ENCODE measurements at regions not wholly inside any gene's neighbourhood (a gene's known extent, or its start where the extent isn't known, plus 50 kb on each side); places are given as distances from the start of the nearest gene placed in this dataset.
"Not testable (repeated sequence)": the region's sequence is repeated elsewhere in the genome, so short reads cannot be mapped to it uniquely, and the experiment has no call there.

- no peak for TF ChIP-seq CTCF (IDR thresholded peaks at IDR 0.05; ENCODE audit: borderline replicate concordance, control extremely low read depth, extremely low read depth, insufficient read depth, missing control alignments)
- no peak for DNase-seq (ENCODE audit: low spot score)
- in situ Hi-C loops (cut with MboI; ENCODE audit: low sequenced_read_pairs, unreplicated experiment) = no loop called here
Observed at GRCh38 chr9:97770808-97771372, 73.8 kb upstream of the XPA start.

GRCh38 chr9:97771641-97772040, 74.5 kb upstream of the XPA start:
- in situ Hi-C loops (cut with MboI; ENCODE audit: low sequenced_read_pairs, unreplicated experiment) = no loop called here
- no peak for TF ChIP-seq CTCF (IDR thresholded peaks at IDR 0.05; ENCODE audit: borderline replicate concordance, control extremely low read depth, extremely low read depth, insufficient read depth, missing control alignments)
- DNase-seq (ENCODE audit: low spot score) = no peak

GRCh38 chr9:97772145-97772544, 75.0 kb upstream of the XPA start:
- no peak for DNase-seq (ENCODE audit: low spot score)
- no peak for TF ChIP-seq CTCF (IDR thresholded peaks at IDR 0.05; ENCODE audit: borderline replicate concordance, control extremely low read depth, extremely low read depth, insufficient read depth, missing control alignments)
- in situ Hi-C loops (cut with MboI; ENCODE audit: low sequenced_read_pairs, unreplicated experiment) = no loop called here

GRCh38 chr9:97773091-97773490, 76.0 kb upstream of the XPA start:
- no peak for TF ChIP-seq CTCF (IDR thresholded peaks at IDR 0.05; ENCODE audit: borderline replicate concordance, control extremely low read depth, extremely low read depth, insufficient read depth, missing control alignments)
- no peak for DNase-seq (ENCODE audit: low spot score)
- in situ Hi-C loops (cut with MboI; ENCODE audit: low sequenced_read_pairs, unreplicated experiment) = no loop called here

GRCh38 chr9:97773723-97774122, 76.6 kb upstream of the XPA start:
- no peak for TF ChIP-seq CTCF (IDR thresholded peaks at IDR 0.05; ENCODE audit: borderline replicate concordance, control extremely low read depth, extremely low read depth, insufficient read depth, missing control alignments)
- DNase-seq (ENCODE audit: low spot score) = no peak
- in situ Hi-C loops (cut with MboI; ENCODE audit: low sequenced_read_pairs, unreplicated experiment) = no loop called here

- no peak for TF ChIP-seq CTCF (IDR thresholded peaks at IDR 0.05; ENCODE audit: borderline replicate concordance, control extremely low read depth, extremely low read depth, insufficient read depth, missing control alignments)
- in situ Hi-C loops (cut with MboI; ENCODE audit: low sequenced_read_pairs, unreplicated experiment) = no loop called here
- DNase-seq (ENCODE audit: low spot score) = no peak
Observed at GRCh38 chr9:97774673-97775072, 77.5 kb upstream of the XPA start.

GRCh38 chr9:97778740-97779139, 74.3 kb upstream of the FOXE1 start:
- in situ Hi-C loops (cut with MboI; ENCODE audit: low sequenced_read_pairs, unreplicated experiment); DNase-seq (ENCODE audit: low spot score): not testable (repeated sequence)

All from GM13976 (cell line).